WTC11 (cell line): ENCODE measurements at regions not wholly inside any gene's neighbourhood (a gene's known extent, or its start where the extent isn't known, plus 50 kb on each side); places are given as distances from the start of the nearest gene placed in this dataset.

ENCODE experiments used
- CTCF ChIP-seq: fragments of 200-600 bp; IDR thresholded peaks from 2 replicates; pipeline ENCODE4 v1.8.0; 2022; ENCODE audit warnings: antibody characterized with exemption
- E2F4 ChIP-seq: sonication (generic); formaldehyde crosslinking; IDR thresholded peaks from 2 replicates; pipeline ENCODE4 v1.8.1; 2022; ENCODE audit warnings: low read depth, mild to moderate bottlenecking, moderate library complexity, missing genetic modification reagents, borderline replicate concordance
- E2F5 ChIP-seq: sonication (generic); formaldehyde crosslinking; IDR thresholded peaks from 2 replicates; pipeline ENCODE4 v1.8.1; 2022; ENCODE audit warnings: mild to moderate bottlenecking, moderate library complexity, missing genetic modification reagents
- ELF4 ChIP-seq: sonication (generic); formaldehyde crosslinking; IDR thresholded peaks from 2 replicates; pipeline ENCODE4 v1.8.1; 2022; ENCODE audit warnings: low read depth, mild to moderate bottlenecking, moderate library complexity, missing genetic modification reagents
- ESRRA ChIP-seq: sonication (generic); formaldehyde crosslinking; IDR thresholded peaks from 2 replicates; pipeline ENCODE4 v1.8.1; 2022; ENCODE audit warnings: mild to moderate bottlenecking, missing genetic modification reagents, borderline replicate concordance
- JUN ChIP-seq: sonication (generic); formaldehyde crosslinking; IDR thresholded peaks from 2 replicates; pipeline ENCODE4 v1.8.0; 2023; ENCODE audit warnings: mild to moderate bottlenecking, missing genetic modification reagents
- MAX ChIP-seq: sonication (generic); formaldehyde crosslinking; IDR thresholded peaks from 2 replicates; pipeline ENCODE4 v1.8.0; 2022; ENCODE audit warnings: mild to moderate bottlenecking, missing genetic modification reagents
- MLX ChIP-seq: sonication (generic); formaldehyde crosslinking; IDR thresholded peaks from 2 replicates; pipeline ENCODE4 v1.8.1; 2023; ENCODE audit warnings: mild to moderate bottlenecking, missing genetic modification reagents, moderate library complexity
- PRDM15 ChIP-seq: sonication (generic); formaldehyde crosslinking; IDR thresholded peaks from 2 replicates; pipeline ENCODE4 v1.8.0; 2022; ENCODE audit warnings: missing genetic modification reagents
- SMAD3 ChIP-seq: sonication (generic); formaldehyde crosslinking; IDR thresholded peaks from 2 replicates; pipeline ENCODE4 v1.8.0; 2022; ENCODE audit warnings: missing genetic modification reagents, mild to moderate bottlenecking, borderline replicate concordance
- TEAD4 ChIP-seq: sonication (generic); formaldehyde crosslinking; IDR thresholded peaks from 2 replicates; pipeline ENCODE4 v1.8.0; 2022; ENCODE audit warnings: mild to moderate bottlenecking, missing genetic modification reagents
- USF2 ChIP-seq: sonication (generic); formaldehyde crosslinking; IDR thresholded peaks from 2 replicates; pipeline ENCODE4 v1.8.1; 2023; ENCODE audit warnings: mild to moderate bottlenecking, missing genetic modification reagents, moderate library complexity
- ZNF232 ChIP-seq: sonication (generic); formaldehyde crosslinking; IDR thresholded peaks from 2 replicates; pipeline ENCODE4 v1.8.0; 2022; ENCODE audit warnings: mild to moderate bottlenecking, missing genetic modification reagents

- TF ChIP-seq MAX (CRISPR knock-in tag) (no peak), PRDM15 (CRISPR knock-in tag) (no peak), E2F4 (no peak), ELF4 (CRISPR knock-in tag) (no peak), CTCF (no peak), ZNF232 (CRISPR knock-in tag) (no peak), MLX (CRISPR knock-in tag) (no peak), JUN (no peak), ESRRA (CRISPR knock-in tag) (no peak), SMAD3 (CRISPR knock-in tag) (no peak), TEAD4 (CRISPR knock-in tag) (no peak), E2F5 (CRISPR knock-in tag) (no peak), USF2 (CRISPR knock-in tag) (no peak)
Observed at GRCh38 chr4:103403619-103404018, 205.5 kb upstream of the CENPE start.
